WERI-Rb-1 (cell line): ENCODE measurements at regions not wholly inside any gene's neighbourhood (a gene's known extent, or its start where the extent isn't known, plus 50 kb on each side); places are given as distances from the start of the nearest gene placed in this dataset.

ENCODE experiments used
- DNase-seq: peaks from one replicate; pipeline ENCODE4 v3.0.0-alpha.2; 2020
- H3K27ac ChIP-seq: fragments of 250-450 bp; sonication (Bioruptor Pico); 2 replicates; pipeline ENCODE4 v1.5.1; 2020; ENCODE audit warnings: mild to moderate bottlenecking, moderate library complexity
- H3K27me3 ChIP-seq: fragments of 250-450 bp; sonication (Bioruptor Pico); 2 replicates; pipeline ENCODE4 v1.5.1; 2021; ENCODE audit warnings: mild to moderate bottlenecking, low read depth, moderate library complexity; ENCODE audit not compliant: insufficient read depth, severe bottlenecking
- H3K36me3 ChIP-seq: fragments of 250-450 bp; sonication (Bioruptor Pico); 2 replicates; pipeline ENCODE4 v1.5.1; 2020; ENCODE audit warnings: mild to moderate bottlenecking, moderate library complexity
- H3K4me3 ChIP-seq: 2 replicates; pipeline ENCODE4 v1.5.1; 2011; ENCODE audit warnings: low read depth, mild to moderate bottlenecking, control low read depth, low read length
- H3K9me3 ChIP-seq: fragments of 250-450 bp; sonication (Bioruptor Pico); 2 replicates; pipeline ENCODE4 v1.5.1; 2021; ENCODE audit warnings: mild to moderate bottlenecking, moderate library complexity; ENCODE audit not compliant: severe bottlenecking
- TF ChIP-seq, protein P1 (sequence below): IDR thresholded peaks from 2 replicates; pipeline ENCODE4 v1.5.1; 2011; ENCODE audit warnings: low read depth, mild to moderate bottlenecking, control low read depth, inconsistent platforms, low read length

GRCh38 chr7:18202315-18203045 lies 174.8 kb upstream of the PRPS1L1 start:
- H3K4me3 ChIP-seq: no peak overlapping the region
- no peaks in the 10 kb centered on the region for H3K36me3 ChIP-seq

GRCh38 chr7:18206331-18206730 lies 178.7 kb upstream of the PRPS1L1 start:
- TF ChIP-seq, protein P1, sequence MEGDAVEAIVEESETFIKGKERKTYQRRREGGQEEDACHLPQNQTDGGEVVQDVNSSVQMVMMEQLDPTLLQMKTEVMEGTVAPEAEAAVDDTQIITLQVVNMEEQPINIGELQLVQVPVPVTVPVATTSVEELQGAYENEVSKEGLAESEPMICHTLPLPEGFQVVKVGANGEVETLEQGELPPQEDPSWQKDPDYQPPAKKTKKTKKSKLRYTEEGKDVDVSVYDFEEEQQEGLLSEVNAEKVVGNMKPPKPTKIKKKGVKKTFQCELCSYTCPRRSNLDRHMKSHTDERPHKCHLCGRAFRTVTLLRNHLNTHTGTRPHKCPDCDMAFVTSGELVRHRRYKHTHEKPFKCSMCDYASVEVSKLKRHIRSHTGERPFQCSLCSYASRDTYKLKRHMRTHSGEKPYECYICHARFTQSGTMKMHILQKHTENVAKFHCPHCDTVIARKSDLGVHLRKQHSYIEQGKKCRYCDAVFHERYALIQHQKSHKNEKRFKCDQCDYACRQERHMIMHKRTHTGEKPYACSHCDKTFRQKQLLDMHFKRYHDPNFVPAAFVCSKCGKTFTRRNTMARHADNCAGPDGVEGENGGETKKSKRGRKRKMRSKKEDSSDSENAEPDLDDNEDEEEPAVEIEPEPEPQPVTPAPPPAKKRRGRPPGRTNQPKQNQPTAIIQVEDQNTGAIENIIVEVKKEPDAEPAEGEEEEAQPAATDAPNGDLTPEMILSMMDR: no peak
- H3K36me3 ChIP-seq: no peaks in the 10 kb centered on the region
- H3K4me3 ChIP-seq: no peak overlapping the region
- H3K27ac ChIP-seq: no peak overlapping the region
- no peak for DNase-seq
- no peaks in the 10 kb centered on the region for H3K27me3 ChIP-seq
- no peaks in the 10 kb centered on the region for H3K9me3 ChIP-seq

More at GRCh38 chr7:18202315-18203045, 174.8 kb upstream of the PRPS1L1 start:
- Histone ChIP-seq H3K27me3 (no peaks in the 10 kb centered on the region), H3K9me3 (no peaks in the 10 kb centered on the region), H3K27ac (no peak overlapping the region)
- no peak for DNase-seq
- TF ChIP-seq, protein P1: no peak

- no peak for DNase-seq
- TF ChIP-seq, protein P1: no peak
- H3K27ac ChIP-seq: no peak overlapping the region
- no peaks in the 10 kb centered on the region for H3K36me3 ChIP-seq
- H3K4me3 ChIP-seq: no peak overlapping the region
- no peaks in the 10 kb centered on the region for H3K9me3 ChIP-seq
- H3K27me3 ChIP-seq: no peaks in the 10 kb centered on the region
Observed at GRCh38 chr7:18208921-18209320, 181.3 kb upstream of the PRPS1L1 start.

- Histone ChIP-seq H3K27me3 (no peaks in the 10 kb centered on the region), H3K4me3 (no peak overlapping the region), H3K27ac (no peak overlapping the region), H3K9me3 (no peaks in the 10 kb centered on the region), H3K36me3 (no peaks in the 10 kb centered on the region)
- no peak for DNase-seq
- TF ChIP-seq, protein P1: no peak
Observed at GRCh38 chr7:18210377-18210776, 182.7 kb upstream of the PRPS1L1 start.

DNA sequence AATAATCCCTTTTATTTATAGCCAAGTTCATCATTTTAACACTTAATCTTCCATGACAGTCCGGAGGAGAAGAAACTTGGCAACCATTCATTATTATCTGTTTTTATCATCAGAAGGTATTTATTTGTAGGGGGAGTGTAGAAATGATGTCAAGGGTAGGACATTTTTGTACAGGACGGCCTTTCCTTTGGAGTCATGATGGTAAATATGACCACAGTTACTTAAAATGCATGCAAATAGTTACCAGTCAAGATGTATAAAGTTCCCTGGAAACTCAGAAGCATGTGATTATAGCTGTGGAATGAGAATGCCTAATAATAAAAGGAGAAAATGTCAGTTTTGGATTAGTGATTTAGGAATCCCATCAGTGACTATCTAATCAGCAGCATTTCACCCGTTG lies 183.1 kb upstream of the PRPS1L1 start:
- TF ChIP-seq, protein P1: no peak
- no peak for DNase-seq
- Histone ChIP-seq H3K27me3 (no peaks in the 10 kb centered on the region), H3K9me3 (no peaks in the 10 kb centered on the region), H3K27ac (no peak overlapping the region), H3K4me3 (no peak overlapping the region), H3K36me3 (no peaks in the 10 kb centered on the region)

DNA sequence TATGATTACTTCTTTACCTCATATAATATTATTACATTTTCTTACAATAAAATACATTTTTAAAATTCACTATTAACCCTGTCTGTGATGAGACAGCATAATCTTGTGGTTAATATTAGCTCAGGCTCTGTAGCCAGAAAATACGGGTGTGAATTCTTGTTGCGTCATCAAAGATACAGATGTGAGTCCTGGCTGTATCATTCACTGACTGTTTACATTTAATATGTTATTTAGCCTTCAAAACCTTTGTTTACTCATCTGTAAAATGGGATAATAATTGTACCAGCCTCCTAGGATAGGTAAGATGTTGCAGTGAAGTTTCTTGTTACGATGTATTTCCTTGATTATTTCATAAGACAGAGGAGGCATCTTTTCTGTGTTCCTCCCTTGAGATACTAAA lies 184.7 kb upstream of the PRPS1L1 start:
- no peak for DNase-seq
- Histone ChIP-seq H3K4me3 (no peak overlapping the region), H3K36me3 (no peaks in the 10 kb centered on the region), H3K27me3 (no peaks in the 10 kb centered on the region), H3K9me3 (no peaks in the 10 kb centered on the region), H3K27ac (no peak overlapping the region)
- TF ChIP-seq, protein P1: no peak
